Subcutaneous abdominal adipose tissue (tissue), 5 donors: ENCODE measurements at regions not wholly inside any gene's neighbourhood (a gene's known extent, or its start where the extent isn't known, plus 50 kb on each side); places are given as distances from the start of the nearest gene placed in this dataset.

Experiments used
- H3K27ac ChIP-seq: one replicate; pipeline ENCODE4 v1.7.0; 2013; ENCODE audit warnings: low read depth, mild to moderate bottlenecking, inconsistent platforms, low read length, moderate library complexity
- H3K27me3 ChIP-seq, 5 donors: one replicate each; pipeline ENCODE4 v1.7.0; 2013; ENCODE audit warnings: low read length in 5 of 5, inconsistent platforms in 1 of 5; ENCODE audit not compliant: control insufficient read depth in 5 of 5, insufficient read depth in 4 of 5
- H3K36me3 ChIP-seq, 5 donors: one replicate each; pipeline ENCODE4 v1.7.0; 2013; ENCODE audit warnings: low read length in 5 of 5; ENCODE audit not compliant: control insufficient read depth in 5 of 5, insufficient read depth in 5 of 5
- H3K4me1 ChIP-seq, 5 donors: one replicate each; pipeline ENCODE4 v1.7.0; 2013; ENCODE audit warnings: low read length in 5 of 5, mild to moderate bottlenecking in 3 of 5, moderate library complexity in 1 of 5; ENCODE audit not compliant: control insufficient read depth in 5 of 5, insufficient read depth in 5 of 5
- H3K4me3 ChIP-seq, 5 donors: one replicate each; pipeline ENCODE4 v1.7.0; 2013; ENCODE audit warnings: low read length in 5 of 5, low read depth in 1 of 5
- H3K9ac ChIP-seq, 5 donors: one replicate each; pipeline ENCODE4 v1.7.0; 2013; ENCODE audit warnings: low read length in 5 of 5, mild to moderate bottlenecking in 4 of 5, moderate library complexity in 3 of 5
- H3K9me3 ChIP-seq, 5 donors: one replicate each; pipeline ENCODE4 v1.7.0; 2013; ENCODE audit warnings: low read length in 5 of 5; ENCODE audit not compliant: control insufficient read depth in 5 of 5
- donor health status: healthy.
- donor health status: healthy.
- donor health status: healthy.
- donor health status: healthy.
- donor health status: healthy.

GRCh38 chr12:127106697-127107096 is 1160.3 kb upstream of the TMEM132C start:
- Histone ChIP-seq H3K27ac (no peak overlapping the region), H3K9ac (no peak overlapping the region), H3K27me3 (no peaks in the 10 kb centered on the region), H3K4me1 (no peaks in the 10 kb centered on the region), H3K9me3 (no peaks in the 10 kb centered on the region), H3K4me3 (no peak overlapping the region), H3K36me3 (no peaks in the 10 kb centered on the region)

DNA sequence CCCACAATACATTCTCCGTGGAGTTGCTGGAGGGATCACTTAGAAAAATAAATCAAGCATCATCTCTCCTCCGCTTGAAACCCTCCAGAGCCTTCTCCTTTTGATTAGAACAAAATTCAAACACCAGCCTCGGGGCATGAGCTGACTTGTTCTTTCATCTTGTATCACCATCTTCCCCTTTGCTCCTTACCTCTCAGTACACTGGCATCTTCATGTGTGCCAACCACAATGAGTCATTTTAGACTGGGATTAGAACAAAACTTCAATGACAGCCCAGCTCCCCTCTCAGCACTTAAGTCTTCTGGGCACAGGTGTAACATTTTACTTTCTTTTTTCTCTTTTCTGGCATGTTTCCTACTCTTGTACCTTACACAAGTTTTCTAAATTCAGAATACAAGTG is 1159.2 kb upstream of the TMEM132C start:
- Histone ChIP-seq H3K9ac (no peak overlapping the region), H3K27me3 (no peaks in the 10 kb centered on the region), H3K9me3 (no peaks in the 10 kb centered on the region), H3K27ac (no peak overlapping the region), H3K36me3 (no peaks in the 10 kb centered on the region), H3K4me1 (no peaks in the 10 kb centered on the region), H3K4me3 (no peak overlapping the region)

- no peaks in the 10 kb centered on the region for H3K27me3 ChIP-seq
- no peak overlapping the region for H3K9ac ChIP-seq
Observed at GRCh38 chr12:127108360-127109215, 1158.4 kb upstream of the TMEM132C start.

GRCh38 chr12:127113945-127114344 is 1153.0 kb upstream of the TMEM132C start:
- H3K4me3 ChIP-seq: no peak overlapping the region
- peaks cover 0 to 3% (median 0%) of the 10 kb centered on the region in 5 donors for H3K4me1 ChIP-seq
- H3K9ac ChIP-seq: no peak overlapping the region
- no peaks in the 10 kb centered on the region for H3K9me3 ChIP-seq
- H3K27me3 ChIP-seq: no peaks in the 10 kb centered on the region
- no peaks in the 10 kb centered on the region for H3K36me3 ChIP-seq
- H3K27ac ChIP-seq: no peak overlapping the region

More at GRCh38 chr12:127108360-127109215, 1158.4 kb upstream of the TMEM132C start:
- H3K27ac ChIP-seq: no peak overlapping the region
- no peaks in the 10 kb centered on the region for H3K4me1 ChIP-seq
- H3K36me3 ChIP-seq: no peaks in the 10 kb centered on the region
- no peak overlapping the region for H3K4me3 ChIP-seq
- H3K9me3 ChIP-seq: no peaks in the 10 kb centered on the region

DNA sequence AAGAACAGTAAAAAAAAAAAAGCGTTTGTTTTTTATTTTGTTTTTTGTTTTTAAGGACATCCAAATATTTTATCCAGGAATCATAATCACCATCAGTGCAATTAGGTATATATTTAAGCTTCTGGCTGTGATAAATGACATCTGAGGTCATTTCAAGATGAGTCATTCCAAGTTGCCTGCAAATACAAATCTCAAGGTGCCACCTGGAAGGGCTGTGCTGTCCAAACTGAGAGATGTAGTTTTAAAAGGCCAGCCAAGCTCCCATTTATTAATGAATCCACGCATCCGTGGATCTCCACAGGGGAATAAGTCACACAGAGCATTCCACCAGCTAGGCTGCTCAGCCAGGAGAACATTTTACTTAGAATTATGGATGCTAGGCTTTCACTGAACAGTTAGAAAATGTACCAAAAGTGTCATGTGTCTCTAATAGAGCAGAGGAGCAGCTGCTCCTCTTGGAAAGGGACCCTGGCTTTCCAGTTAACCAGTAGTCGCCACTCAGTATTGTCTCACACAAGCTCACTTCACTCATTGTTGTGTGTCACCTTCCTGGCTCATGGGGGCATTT is 1151.4 kb upstream of the TMEM132C start:
- Histone ChIP-seq H3K4me1 (peaks cover 0 to 3% (median 0%) of the 10 kb centered on the region in 5 donors), H3K4me3 (no peak overlapping the region), H3K36me3 (no peaks in the 10 kb centered on the region), H3K9ac (no peak overlapping the region), H3K27me3 (no peaks in the 10 kb centered on the region), H3K9me3 (no peaks in the 10 kb centered on the region), H3K27ac (no peak overlapping the region)

GRCh38 chr12:127118251-127118650 is 1148.7 kb upstream of the TMEM132C start:
- H3K27me3 ChIP-seq: no peaks in the 10 kb centered on the region
- no peak overlapping the region for H3K9ac ChIP-seq
- H3K4me3 ChIP-seq: no peak overlapping the region
- no peaks in the 10 kb centered on the region for H3K36me3 ChIP-seq
- H3K9me3 ChIP-seq: no peaks in the 10 kb centered on the region
- H3K4me1 ChIP-seq: peaks cover 0 to 3% (median 0%) of the 10 kb centered on the region in 5 donors
- no peak overlapping the region for H3K27ac ChIP-seq

GRCh38 chr12:127119600-127120140 is 1147.3 kb upstream of the TMEM132C start:
- H3K27ac ChIP-seq: no peak overlapping the region
- no peak overlapping the region for H3K9ac ChIP-seq
- no peak overlapping the region for H3K4me3 ChIP-seq
- no peaks in the 10 kb centered on the region for H3K9me3 ChIP-seq
- H3K27me3 ChIP-seq: no peaks in the 10 kb centered on the region
- no peaks in the 10 kb centered on the region for H3K36me3 ChIP-seq
- H3K4me1 ChIP-seq: no peaks in the 10 kb centered on the region

DNA sequence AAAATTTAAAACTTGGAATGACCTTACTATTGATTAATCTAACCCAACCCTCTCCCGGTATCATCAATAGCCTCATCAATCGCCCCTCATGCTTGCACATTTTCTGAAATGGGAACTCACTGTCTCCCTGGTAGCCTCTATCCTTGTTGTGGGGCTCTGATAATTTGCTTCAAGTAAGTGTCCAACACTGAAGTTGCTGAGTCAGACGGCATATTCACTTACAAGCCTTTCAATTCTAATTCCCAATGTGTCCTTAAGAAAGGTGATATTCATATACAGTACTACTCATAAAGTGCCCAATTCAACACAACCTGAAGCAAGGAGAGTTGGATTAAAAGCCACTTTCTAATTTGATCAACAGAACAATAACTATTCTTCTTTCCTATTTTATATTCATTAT is 1146.1 kb upstream of the TMEM132C start:
- no peak overlapping the region for H3K4me3 ChIP-seq
- H3K9me3 ChIP-seq: no peaks in the 10 kb centered on the region
- no peaks in the 10 kb centered on the region for H3K4me1 ChIP-seq
- no peaks in the 10 kb centered on the region for H3K27me3 ChIP-seq
- no peaks in the 10 kb centered on the region for H3K36me3 ChIP-seq
- H3K9ac ChIP-seq: no peak overlapping the region
- H3K27ac ChIP-seq: no peak overlapping the region

- no peak overlapping the region for H3K4me3 ChIP-seq
- H3K27me3 ChIP-seq: no peaks in the 10 kb centered on the region
- H3K4me1 ChIP-seq: no peaks in the 10 kb centered on the region
- no peaks in the 10 kb centered on the region for H3K9me3 ChIP-seq
- no peaks in the 10 kb centered on the region for H3K36me3 ChIP-seq
- no peak overlapping the region for H3K27ac ChIP-seq
- H3K9ac ChIP-seq: no peak overlapping the region
Observed at GRCh38 chr12:127121494-127122084, 1145.4 kb upstream of the TMEM132C start.
